ENCODE measurements at regions not wholly inside any gene's neighbourhood (a gene's known extent, or its start where the extent isn't known, plus 50 kb on each side); places are given as distances from the start of the nearest gene placed in this dataset.
"Not testable (repeated sequence)": the region's sequence is repeated elsewhere in the genome, so short reads cannot be mapped to it uniquely, and the experiment has no call there.

DNA sequence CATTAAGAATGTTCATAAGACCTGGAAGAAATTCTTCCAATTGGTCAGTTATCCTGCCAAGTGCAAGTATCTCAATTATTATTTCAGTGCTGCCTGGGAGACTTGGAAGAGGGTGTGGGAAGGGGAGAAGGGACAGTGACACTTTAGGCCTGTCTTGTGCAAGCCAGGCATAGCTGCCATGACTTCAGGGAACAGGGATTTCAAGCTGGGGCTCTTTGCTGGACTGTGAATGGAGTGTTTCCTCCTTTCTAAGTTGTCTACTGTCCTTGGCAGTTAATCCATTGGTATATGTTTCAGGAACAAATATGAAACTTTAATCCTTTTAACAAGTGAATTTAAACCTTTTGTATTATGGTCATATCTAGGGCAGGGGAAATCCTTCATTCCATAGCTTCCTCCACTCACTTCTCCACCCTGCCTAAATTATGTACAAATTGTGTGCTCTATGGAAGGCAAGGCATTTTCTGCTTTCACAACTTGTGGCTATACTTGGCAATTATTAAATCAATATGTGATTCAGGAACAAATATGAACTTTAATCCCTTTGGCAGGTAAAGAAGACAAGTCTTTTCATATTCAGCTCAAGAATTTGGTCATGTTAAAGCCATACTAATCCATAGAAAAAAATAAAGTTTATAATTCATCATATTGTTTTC, 72.7 kb upstream of the IL33 start:
- no peak for TF ChIP-seq PPARA (CRISPR knock-in tag; IDR thresholded peaks at IDR 0.05; ENCODE audit: borderline replicate concordance)
- TF ChIP-seq ARNTL (CRISPR knock-in tag; IDR thresholded peaks at IDR 0.05; ENCODE audit: borderline replicate concordance, low read depth): no peak
- TF ChIP-seq ZFP3 (CRISPR knock-in tag; IDR thresholded peaks at IDR 0.05): no peak
- TF ChIP-seq ZNF565 (CRISPR knock-in tag; conservative IDR thresholded peaks at IDR 0.05; ENCODE audit: low read depth): no peak
- no peak for TF ChIP-seq GLIS3 (CRISPR knock-in tag; IDR thresholded peaks at IDR 0.05)
- TF ChIP-seq, protein P1, sequence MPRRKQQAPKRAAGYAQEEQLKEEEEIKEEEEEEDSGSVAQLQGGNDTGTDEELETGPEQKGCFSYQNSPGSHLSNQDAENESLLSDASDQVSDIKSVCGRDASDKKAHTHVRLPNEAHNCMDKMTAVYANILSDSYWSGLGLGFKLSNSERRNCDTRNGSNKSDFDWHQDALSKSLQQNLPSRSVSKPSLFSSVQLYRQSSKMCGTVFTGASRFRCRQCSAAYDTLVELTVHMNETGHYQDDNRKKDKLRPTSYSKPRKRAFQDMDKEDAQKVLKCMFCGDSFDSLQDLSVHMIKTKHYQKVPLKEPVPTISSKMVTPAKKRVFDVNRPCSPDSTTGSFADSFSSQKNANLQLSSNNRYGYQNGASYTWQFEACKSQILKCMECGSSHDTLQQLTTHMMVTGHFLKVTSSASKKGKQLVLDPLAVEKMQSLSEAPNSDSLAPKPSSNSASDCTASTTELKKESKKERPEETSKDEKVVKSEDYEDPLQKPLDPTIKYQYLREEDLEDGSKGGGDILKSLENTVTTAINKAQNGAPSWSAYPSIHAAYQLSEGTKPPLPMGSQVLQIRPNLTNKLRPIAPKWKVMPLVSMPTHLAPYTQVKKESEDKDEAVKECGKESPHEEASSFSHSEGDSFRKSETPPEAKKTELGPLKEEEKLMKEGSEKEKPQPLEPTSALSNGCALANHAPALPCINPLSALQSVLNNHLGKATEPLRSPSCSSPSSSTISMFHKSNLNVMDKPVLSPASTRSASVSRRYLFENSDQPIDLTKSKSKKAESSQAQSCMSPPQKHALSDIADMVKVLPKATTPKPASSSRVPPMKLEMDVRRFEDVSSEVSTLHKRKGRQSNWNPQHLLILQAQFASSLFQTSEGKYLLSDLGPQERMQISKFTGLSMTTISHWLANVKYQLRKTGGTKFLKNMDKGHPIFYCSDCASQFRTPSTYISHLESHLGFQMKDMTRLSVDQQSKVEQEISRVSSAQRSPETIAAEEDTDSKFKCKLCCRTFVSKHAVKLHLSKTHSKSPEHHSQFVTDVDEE (CRISPR knock-in tag; IDR thresholded peaks at IDR 0.05): no peak
- TF ChIP-seq, protein P2, sequence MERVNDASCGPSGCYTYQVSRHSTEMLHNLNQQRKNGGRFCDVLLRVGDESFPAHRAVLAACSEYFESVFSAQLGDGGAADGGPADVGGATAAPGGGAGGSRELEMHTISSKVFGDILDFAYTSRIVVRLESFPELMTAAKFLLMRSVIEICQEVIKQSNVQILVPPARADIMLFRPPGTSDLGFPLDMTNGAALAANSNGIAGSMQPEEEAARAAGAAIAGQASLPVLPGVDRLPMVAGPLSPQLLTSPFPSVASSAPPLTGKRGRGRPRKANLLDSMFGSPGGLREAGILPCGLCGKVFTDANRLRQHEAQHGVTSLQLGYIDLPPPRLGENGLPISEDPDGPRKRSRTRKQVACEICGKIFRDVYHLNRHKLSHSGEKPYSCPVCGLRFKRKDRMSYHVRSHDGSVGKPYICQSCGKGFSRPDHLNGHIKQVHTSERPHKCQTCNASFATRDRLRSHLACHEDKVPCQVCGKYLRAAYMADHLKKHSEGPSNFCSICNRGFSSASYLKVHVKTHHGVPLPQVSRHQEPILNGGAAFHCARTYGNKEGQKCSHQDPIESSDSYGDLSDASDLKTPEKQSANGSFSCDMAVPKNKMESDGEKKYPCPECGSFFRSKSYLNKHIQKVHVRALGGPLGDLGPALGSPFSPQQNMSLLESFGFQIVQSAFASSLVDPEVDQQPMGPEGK (CRISPR knock-in tag; IDR thresholded peaks at IDR 0.05; ENCODE audit: borderline replicate concordance): no peak
- TF ChIP-seq TCF4 (CRISPR knock-in tag; IDR thresholded peaks at IDR 0.05; ENCODE audit: borderline replicate concordance): no peak
- TF ChIP-seq ISL1 (CRISPR knock-in tag; IDR thresholded peaks at IDR 0.05): no peak
- TF ChIP-seq, protein P3, sequence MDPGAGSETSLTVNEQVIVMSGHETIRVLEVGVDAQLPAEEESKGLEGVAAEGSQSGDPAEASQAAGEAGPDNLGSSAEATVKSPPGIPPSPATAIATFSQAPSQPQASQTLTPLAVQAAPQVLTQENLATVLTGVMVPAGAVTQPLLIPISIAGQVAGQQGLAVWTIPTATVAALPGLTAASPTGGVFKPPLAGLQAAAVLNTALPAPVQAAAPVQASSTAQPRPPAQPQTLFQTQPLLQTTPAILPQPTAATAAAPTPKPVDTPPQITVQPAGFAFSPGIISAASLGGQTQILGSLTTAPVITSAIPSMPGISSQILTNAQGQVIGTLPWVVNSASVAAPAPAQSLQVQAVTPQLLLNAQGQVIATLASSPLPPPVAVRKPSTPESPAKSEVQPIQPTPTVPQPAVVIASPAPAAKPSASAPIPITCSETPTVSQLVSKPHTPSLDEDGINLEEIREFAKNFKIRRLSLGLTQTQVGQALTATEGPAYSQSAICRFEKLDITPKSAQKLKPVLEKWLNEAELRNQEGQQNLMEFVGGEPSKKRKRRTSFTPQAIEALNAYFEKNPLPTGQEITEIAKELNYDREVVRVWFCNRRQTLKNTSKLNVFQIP (CRISPR knock-in tag; IDR thresholded peaks at IDR 0.05; ENCODE audit: borderline replicate concordance, low read depth): no peak
- no peak for TF ChIP-seq ZNF70 (CRISPR knock-in tag; IDR thresholded peaks at IDR 0.05)
- TF ChIP-seq OSR1 (CRISPR knock-in tag; IDR thresholded peaks at IDR 0.05): no peak
- TF ChIP-seq, protein P4, sequence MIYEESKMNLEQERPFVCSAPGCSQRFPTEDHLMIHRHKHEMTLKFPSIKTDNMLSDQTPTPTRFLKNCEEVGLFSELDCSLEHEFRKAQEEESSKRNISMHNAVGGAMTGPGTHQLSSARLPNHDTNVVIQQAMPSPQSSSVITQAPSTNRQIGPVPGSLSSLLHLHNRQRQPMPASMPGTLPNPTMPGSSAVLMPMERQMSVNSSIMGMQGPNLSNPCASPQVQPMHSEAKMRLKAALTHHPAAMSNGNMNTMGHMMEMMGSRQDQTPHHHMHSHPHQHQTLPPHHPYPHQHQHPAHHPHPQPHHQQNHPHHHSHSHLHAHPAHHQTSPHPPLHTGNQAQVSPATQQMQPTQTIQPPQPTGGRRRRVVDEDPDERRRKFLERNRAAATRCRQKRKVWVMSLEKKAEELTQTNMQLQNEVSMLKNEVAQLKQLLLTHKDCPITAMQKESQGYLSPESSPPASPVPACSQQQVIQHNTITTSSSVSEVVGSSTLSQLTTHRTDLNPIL (CRISPR knock-in tag; IDR thresholded peaks at IDR 0.05; ENCODE audit: low read depth): no peak
- no peak for TF ChIP-seq CSDC2 (CRISPR knock-in tag; IDR thresholded peaks at IDR 0.05)
- no peak for TF ChIP-seq ESRRG (CRISPR knock-in tag; IDR thresholded peaks at IDR 0.05)
- TF ChIP-seq BACH2 (CRISPR knock-in tag; IDR thresholded peaks at IDR 0.05; ENCODE audit: borderline replicate concordance): no peak
- TF ChIP-seq RARB (CRISPR knock-in tag; IDR thresholded peaks at IDR 0.05): no peak
- TF ChIP-seq, protein P5, sequence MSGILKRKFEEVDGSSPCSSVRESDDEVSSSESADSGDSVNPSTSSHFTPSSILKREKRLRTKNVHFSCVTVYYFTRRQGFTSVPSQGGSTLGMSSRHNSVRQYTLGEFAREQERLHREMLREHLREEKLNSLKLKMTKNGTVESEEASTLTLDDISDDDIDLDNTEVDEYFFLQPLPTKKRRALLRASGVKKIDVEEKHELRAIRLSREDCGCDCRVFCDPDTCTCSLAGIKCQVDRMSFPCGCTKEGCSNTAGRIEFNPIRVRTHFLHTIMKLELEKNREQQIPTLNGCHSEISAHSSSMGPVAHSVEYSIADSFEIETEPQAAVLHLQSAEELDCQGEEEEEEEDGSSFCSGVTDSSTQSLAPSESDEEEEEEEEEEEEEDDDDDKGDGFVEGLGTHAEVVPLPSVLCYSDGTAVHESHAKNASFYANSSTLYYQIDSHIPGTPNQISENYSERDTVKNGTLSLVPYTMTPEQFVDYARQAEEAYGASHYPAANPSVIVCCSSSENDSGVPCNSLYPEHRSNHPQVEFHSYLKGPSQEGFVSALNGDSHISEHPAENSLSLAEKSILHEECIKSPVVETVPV (CRISPR knock-in tag; IDR thresholded peaks at IDR 0.05): no peak
- TF ChIP-seq ZC3H10 (CRISPR knock-in tag; IDR thresholded peaks at IDR 0.05): no peak
- no peak for ATAC-seq

DNA sequence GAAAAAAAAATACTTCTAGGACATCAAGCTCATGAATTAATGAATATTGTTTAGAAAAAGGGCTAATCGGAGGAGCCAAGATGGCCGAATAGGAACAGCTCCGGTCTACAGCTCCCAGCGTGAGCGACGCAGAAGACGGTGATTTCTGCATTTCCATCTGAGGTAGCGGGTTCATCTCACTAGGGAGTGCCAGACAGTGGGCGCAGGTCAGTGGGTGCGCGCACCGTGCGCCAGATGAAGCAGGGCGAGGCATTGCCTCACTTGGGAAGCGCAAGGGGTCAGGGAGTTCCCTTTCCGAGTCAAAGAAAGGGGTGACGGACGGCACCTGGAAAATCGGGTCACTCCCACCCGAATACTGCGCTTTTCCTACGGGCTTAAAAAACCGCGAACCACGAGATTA, 79.8 kb upstream of the IL33 start:
- ATAC-seq: not testable (repeated sequence)

DNA sequence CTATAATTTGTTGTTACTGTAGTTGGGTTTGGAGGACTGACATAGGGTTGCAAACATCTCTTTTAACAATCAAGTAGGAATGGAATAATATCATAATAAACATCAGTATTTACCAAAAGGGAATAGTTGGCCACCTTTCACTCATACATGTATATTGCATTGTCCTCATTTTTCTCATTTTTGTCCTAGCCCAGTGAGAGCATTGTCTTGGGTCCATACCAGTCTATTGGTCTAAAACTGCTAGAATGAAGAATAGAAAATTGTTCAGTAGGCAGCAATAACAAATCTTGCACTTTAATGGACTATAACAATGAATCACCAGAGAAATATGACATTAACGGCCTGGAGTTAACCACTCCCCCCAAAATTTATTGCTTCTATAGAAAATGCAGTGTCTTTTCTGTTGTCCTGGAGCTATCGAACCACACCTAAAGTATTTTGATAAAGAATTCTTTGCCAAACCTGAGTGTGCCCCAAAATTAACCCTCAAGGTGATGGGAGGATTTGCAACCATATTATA, 80.9 kb upstream of the IL33 start:
- ATAC-seq: no peak
- no peak for TF ChIP-seq ARNTL (CRISPR knock-in tag; IDR thresholded peaks at IDR 0.05; ENCODE audit: borderline replicate concordance, low read depth)
- TF ChIP-seq, protein P5 (CRISPR knock-in tag; IDR thresholded peaks at IDR 0.05): no peak
- TF ChIP-seq ISL1 (CRISPR knock-in tag; IDR thresholded peaks at IDR 0.05): peak; percentile 82
